Renal cortical epithelial cell (primary cell): ENCODE measurements at regions not wholly inside any gene's neighbourhood (a gene's known extent, or its start where the extent isn't known, plus 50 kb on each side); places are given as distances from the start of the nearest gene placed in this dataset.
"Not testable (repeated sequence)": the region's sequence is repeated elsewhere in the genome, so short reads cannot be mapped to it uniquely, and the experiment has no call there.

ENCODE experiments used
- DNase-seq: peaks from one replicate; pipeline ENCODE4 v3.0.0-alpha.2; 2011; ENCODE audit warnings: low read depth

GRCh38 chr14:34094384-34094783, 143.5 kb upstream of the EGLN3 start:
- DNase-seq = no peak

GRCh38 chr14:34093883-34094282, 143.0 kb upstream of the EGLN3 start:
- no peak for DNase-seq

DNA sequence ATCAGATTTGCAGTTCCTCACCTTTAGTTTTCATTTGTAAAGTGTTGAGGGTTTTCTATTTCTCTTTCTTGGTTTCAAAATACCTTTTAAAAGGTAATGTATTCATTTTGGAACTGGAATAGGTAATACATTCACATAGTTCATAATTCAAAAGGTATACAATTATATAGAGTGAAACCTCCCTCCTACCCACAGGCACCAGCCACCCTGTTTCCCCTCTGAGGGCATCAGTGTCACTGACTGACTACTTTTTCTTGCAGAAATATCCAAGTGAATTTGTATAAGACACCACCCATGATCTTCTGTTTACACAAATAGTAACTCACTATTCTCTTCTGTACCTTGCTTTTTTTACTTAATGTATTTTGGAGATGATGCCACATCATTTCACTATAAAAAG, 139.6 kb upstream of the EGLN3 start:
- DNase-seq = no peak

GRCh38 chr14:34088914-34089313, 138.0 kb upstream of the EGLN3 start:
- no peak for DNase-seq

GRCh38 chr14:34087571-34087970, 136.7 kb upstream of the EGLN3 start:
- DNase-seq = peak; percentile 12

DNA sequence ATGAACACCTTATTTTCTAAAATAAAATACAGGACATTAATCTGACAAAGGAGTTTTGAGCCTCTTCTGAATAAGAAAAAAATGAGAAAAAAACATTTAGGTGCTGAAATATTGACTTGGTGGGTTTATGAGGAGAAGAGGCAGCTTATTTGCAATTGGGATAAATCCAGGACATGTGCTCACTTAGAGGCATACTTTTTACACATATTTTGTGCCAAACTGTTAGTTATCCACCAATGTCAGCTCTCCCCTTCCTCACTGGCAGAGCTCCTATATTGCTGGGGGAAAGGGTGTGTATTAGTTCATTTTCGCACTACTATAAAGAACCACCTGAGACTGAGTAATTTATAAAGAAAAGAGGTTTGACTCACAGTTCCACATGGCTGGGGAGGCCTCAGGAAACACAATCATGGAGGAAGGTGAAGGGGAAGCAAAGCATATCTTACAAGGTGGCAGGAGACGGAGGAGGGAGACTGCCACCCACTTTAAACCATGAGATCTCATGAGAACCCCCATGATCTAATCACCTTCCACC, 135.4 kb upstream of the EGLN3 start:
- peak; percentile 18 for DNase-seq

DNA sequence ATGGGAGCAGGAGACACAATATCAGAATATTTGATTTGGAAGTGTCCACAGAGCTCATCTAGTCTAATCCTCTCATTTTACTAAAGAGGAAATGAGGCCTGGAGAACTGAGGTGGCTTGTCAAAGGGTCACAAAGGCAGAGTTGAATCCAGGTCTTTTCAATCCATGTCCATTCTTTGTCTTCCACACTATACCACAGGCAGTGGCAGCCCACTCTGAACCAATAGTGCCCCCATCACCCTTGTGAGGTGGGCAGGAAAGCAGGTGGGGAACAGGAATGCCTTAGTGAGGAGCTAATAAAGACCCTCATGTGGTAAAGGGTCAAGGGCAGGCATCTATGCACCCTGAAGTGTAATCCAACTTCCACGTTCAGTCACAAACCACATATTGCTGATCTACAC, 134.8 kb upstream of the EGLN3 start:
- no peak for DNase-seq

GRCh38 chr14:34081576-34082136, 130.8 kb upstream of the EGLN3 start:
- DNase-seq = peak; percentile 95

- peak; percentile 87 for DNase-seq
Observed at GRCh38 chr14:34081101-34081575, 130.3 kb upstream of the EGLN3 start.

DNA sequence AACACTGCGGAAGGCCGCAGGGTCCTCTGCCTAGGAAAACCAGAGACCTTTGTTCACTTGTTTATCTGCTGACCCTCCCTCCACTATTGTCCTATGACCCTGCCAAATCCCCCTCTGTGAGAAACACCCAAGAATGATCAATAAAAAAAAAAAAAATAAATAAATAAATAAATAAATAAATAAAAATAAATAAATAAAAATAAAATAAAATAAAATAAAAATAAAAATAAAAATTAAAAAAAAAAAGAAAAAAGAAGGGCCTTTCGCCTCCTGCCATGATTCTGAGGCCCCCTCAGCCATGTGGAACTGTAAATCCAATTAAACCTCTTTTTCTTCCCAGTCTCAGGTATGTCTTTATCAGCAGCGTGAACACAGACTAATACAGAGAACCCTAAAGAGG, 128.8 kb upstream of the EGLN3 start:
- not testable (repeated sequence) for DNase-seq

- no peak for DNase-seq
Observed at GRCh38 chr14:34078117-34078743, 127.4 kb upstream of the EGLN3 start.

DNA sequence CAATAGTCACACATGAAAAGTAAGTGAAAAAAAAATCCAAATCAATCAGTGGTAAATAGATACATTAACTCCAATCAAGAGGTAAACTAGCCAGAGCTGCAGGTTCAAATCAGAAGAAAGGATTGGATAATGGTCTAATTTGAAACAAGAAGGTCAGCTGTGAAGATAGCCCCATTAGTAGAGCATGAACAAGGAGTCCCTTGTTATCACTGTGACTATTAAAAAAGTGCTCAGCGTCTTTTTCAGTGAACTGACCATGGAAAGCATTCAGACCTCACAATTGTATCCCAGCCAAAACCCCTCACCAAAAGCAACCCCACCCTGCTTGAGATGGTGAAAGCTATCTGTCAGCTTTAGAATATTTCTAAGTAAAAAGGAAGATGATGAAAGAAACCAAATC, 125.0 kb upstream of the EGLN3 start:
- DNase-seq = no peak

GRCh38 chr14:34075042-34075744, 124.3 kb upstream of the EGLN3 start:
- DNase-seq = no peak

DNA sequence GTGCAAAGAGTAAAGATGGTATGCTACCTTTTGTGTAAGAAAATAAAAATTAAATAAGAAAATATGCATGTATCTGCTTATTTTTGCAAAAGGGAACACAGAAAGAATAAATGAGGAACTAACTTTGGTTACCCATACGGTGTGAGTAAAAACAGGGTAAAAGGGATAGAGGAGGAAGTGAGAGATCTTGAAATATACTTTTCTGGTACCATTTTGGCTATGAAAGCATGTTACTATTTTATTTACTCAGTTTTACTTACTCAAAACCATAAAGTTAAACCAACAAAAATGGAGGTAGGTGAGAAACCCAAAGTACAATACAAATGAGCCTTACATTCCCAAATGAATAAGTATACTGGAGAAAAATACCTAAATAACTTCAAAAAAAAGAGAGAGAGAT, 122.0 kb upstream of the EGLN3 start:
- no peak for DNase-seq

DNA sequence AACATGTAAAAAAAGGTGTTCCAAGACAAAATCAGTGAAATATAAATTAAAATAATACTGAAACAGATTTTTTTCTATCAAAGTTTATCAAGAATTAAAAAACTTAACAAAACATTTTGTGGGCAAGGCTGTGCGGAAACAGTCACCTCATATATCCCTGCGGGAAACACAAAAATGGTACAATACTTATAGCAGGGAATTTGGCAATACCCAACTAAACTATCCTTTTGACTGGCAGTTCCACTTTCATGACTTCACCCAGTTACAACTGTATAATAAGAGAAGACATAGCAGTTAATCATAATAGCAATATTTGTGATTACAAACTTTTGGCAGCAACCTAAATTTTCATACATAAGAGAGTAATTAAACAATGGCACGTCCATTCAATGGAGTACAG, 121.5 kb upstream of the EGLN3 start:
- DNase-seq = no peak

GRCh38 chr14:34070917-34071407, 120.1 kb upstream of the EGLN3 start:
- no peak for DNase-seq

DNA sequence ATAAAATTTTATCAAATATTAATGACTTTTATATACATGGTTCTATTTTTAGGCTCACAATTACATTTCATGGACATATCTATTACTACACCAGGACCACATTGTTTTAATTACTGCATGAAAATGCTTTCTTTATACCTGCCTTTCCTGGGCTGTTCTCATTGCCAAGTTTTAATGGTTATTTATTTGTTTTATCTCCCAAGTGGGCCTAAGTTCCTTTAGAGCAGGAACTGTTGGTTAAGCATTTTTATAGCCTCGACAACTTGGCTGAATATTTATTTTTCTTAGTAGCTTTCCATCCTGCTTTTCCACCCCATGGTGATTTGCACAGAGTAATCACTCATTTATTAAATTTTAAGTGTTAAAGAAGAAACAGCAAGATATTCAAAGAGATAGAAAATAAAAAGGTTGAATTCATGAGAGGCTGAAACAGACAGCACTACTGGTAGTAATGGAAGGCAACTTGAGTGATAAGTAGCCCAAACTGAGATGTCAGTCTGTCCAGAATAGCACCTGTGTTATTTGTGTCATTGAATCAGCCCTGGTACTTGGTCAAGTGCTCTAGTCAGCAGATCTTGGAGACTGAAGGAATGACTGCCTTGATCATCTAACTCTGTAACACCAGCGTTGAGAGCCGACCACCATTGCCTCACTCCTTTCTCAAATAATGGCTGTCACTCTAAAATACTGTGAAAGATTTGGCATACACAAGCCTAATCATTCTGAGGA, 119.1 kb upstream of the EGLN3 start:
- DNase-seq = peak; percentile 62

GRCh38 chr14:34067587-34067986, 116.7 kb upstream of the EGLN3 start:
- DNase-seq = no peak

- no peak for DNase-seq
Observed at GRCh38 chr14:34065690-34066391, 115.0 kb upstream of the EGLN3 start.

DNA sequence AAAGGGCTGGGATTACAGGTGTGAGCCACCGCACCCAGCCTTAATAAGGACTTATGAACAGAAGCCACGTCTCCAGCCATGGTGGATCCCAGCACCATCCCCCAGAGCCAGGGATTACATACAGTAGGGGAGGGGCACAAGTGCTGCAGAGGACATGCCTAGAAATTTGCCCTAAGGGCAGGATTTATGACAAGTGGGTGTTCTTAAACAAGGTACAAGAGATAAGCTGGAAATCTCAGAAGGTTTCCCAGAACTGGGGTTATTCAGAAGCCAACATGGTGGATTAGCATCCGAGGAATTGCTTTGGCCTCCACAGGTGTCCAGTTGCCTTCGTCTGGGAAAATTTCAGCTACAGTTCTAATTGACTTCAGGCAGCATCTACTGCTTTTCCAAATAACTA, 114.4 kb upstream of the EGLN3 start:
- DNase-seq = no peak

DNA sequence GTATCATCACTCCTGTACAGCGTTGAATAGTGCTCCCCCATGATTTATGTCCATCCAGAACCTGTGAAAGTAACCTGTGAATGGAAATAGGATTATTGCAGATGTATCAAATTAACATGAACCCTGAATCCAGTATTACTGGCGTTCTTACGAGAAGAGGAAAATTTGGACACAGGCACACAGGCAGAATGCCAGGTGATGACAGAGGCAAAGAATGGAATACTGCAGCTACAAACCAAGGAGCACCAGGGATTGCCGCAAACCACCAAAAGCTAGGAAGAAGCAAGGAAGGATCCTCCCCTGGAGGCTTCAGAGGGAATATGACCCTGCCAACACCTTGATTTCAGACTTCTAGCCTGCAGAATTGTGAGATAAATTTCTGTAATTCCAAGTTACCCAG, 113.5 kb upstream of the EGLN3 start:
- DNase-seq = peak; percentile 32
